GM21360 (cell line): ENCODE measurements at regions not wholly inside any gene's neighbourhood (a gene's known extent, or its start where the extent isn't known, plus 50 kb on each side); places are given as distances from the start of the nearest gene placed in this dataset.

Experiments used
- ATAC-seq: cut with Tn5 transposase; IDR thresholded peaks from one replicate; pipeline ENCODE4 v1.9.1; 2021; ENCODE audit warnings: mild to moderate bottlenecking, moderate library complexity; ENCODE audit not compliant: unreplicated experiment

DNA sequence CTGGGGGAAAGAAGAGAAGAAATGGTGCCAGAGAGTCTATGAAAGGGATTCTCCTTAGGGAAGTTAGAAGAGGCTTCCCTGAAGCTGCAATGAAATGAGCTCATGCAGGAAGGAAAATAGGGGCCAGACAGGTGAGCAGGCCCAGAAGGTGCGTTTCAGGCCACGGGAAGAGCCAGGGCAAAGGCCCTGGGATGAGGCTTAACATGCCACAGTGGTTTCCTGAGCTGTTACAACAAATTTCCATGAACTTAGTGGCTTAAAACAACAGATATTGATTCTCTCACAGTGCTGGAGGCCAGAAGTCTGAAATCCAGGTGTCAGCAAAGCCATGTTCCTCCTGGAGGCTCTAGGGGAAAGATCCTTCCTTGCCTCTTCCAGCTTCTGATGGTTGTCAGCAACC, 167.9 kb downstream of the TFAP2C start:
- no peak for ATAC-seq

DNA sequence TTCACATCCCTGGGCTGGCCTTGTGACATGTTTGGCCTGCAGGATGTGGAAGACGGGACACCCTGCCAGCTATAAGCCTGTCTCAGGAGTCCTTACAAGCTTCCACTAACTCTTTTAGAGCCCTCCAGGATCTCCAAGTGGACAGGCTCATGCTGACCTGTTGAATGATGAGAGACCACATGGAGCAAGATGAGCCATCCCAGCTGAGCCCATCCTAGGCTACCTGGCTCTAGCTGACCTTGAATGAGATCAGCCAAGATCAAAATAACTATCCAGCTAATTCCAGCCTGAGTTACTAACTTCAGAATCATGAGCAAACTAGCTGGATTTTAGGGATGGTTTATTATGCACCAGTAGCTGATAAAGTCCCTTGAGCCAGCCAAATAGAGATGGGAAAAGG, 169.5 kb downstream of the TFAP2C start:
- ATAC-seq, result no peak

- no peak for ATAC-seq
Observed at GRCh38 chr20:56799187-56799586, 170.1 kb downstream of the TFAP2C start.

- ATAC-seq, result no peak
Observed at GRCh38 chr20:56800088-56800487, 171.0 kb downstream of the TFAP2C start.

DNA sequence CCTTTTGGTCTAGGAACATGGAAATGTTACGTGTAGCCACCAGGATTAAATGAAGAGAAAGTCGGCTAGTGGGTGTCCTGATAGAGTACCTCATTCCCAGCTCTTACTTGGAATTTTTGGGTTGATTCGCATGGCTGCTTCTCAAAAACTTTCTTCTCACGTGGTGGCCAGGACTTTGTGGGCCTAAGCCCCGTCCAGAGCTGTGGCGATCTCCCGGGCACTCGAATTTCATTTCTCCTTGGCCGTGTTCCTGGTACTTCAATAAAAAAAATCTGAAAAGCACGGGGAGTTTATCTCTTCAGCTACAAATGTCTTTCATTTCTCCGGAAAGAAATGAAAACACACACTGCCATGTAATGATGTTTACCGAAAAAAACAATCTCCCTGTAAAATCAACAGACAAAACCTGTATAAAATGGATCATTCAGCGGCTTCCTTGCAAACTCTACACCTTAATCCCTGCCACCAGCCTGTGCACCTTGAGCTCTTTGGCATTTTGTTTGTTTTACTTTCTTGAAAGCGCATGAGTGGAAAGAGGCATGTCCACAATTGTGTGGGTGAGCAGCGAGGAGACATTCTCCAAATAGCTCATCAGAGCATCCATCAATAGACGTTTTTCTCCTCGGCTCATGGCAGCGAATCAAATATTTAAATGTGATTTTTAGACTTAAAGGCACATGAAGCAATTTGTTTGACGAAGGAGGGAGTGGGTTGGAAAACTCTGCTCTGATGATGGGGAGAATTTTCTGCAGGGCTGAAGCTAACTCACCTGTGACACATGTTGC, 173.1 kb downstream of the TFAP2C start:
- ATAC-seq, result no peak

- no peak for ATAC-seq
Observed at GRCh38 chr20:56802805-56803204, 173.7 kb downstream of the TFAP2C start.

- no peak for ATAC-seq
Observed at GRCh38 chr20:56805313-56805712, 176.2 kb downstream of the TFAP2C start.

- no peak for ATAC-seq
Observed at GRCh38 chr20:56805966-56806365, 176.9 kb downstream of the TFAP2C start.

DNA sequence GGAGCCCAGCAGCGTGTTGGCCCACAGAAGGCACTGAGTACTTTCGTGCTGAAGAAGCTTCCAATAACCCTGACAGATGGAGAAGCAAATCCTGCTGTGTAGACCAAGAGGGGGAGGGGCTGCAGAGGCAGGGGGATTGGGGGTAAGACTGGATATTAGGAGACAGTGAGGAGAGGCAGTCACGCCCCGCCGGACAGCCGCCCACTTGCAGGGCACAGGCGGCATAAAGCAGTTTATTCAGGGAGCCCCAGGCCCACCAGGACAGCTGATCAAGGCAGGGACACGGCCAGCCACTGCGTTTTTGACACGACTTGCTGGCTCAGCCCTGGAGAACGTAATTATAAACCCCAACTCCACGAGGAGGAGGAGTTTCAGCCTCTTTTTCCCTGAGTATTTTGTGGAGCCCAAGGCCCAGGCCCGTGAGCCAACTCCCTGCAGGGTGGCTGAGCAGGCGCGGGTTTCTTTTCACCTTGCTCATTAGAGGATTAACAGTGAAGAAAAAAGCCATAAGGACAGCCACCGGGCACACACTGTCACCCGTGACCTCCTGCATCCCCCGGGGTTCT, 177.9 kb downstream of the TFAP2C start:
- ATAC-seq, result no peak

- no peak for ATAC-seq
Observed at GRCh38 chr20:56808117-56808725, 179.1 kb downstream of the TFAP2C start.

DNA sequence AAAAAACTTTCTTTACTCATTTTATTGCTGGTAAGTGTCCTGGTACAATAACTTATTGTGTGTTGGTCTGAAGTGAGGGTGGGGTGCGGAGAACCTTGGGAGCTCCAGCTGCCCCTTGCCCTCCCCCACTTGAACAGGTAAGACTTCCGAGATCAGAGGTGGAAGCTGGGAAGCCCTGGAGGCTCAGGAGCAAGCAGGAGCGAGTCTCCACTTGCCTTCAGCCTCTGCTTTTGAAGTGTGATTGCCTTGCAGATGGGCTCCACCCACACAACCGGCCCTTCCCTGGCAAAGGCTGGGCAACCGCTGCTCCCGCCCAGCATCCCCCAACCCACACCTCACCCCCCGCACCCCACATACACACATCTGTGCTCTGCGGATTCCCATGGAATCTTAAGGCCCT, 179.6 kb downstream of the TFAP2C start:
- ATAC-seq, result no peak

DNA sequence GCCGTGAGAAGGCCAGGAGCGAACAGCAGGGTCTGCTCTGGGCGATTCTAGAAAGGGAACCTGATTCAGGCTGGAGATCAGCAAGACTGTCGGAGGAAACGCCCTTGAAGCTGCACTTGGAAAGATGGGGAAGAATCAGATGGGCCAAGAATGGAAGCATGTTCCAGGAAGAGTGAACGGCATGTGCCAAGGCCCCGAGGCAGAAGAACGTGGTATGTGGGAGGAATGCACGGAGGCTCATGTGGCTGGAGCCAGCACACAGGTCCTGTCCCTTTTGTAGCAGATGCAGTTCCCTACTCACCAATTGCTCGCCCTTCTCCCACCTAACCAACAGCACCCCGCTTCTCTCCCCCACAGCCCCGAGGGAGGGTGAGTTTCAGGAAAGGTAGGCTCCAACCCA, 180.6 kb downstream of the TFAP2C start:
- ATAC-seq, result no peak

- no peak for ATAC-seq
Observed at GRCh38 chr20:56810141-56810540, 181.0 kb downstream of the TFAP2C start.

DNA sequence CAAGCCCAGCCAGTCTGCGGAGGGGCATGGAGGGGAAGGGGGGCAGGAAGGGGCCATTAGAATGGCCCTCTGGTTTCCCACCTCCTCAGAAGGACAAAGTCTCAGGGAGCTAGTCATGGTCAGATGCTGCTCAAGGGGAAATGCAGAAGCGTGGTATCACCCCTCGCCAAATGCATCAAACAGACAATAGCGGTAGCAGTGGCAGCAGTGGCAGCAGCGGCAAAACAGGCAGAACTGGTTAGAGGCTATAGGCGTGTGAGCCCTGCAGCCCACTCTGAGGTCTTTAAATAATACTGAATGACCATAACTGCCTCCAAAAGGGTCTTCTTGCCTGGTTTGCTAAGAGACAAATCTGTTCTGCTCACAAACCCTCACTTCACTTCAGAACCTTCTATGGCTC, 186.7 kb downstream of the TFAP2C start:
- ATAC-seq, result no peak

GRCh38 chr20:56816349-56816748, 187.2 kb downstream of the TFAP2C start:
- no peak for ATAC-seq

DNA sequence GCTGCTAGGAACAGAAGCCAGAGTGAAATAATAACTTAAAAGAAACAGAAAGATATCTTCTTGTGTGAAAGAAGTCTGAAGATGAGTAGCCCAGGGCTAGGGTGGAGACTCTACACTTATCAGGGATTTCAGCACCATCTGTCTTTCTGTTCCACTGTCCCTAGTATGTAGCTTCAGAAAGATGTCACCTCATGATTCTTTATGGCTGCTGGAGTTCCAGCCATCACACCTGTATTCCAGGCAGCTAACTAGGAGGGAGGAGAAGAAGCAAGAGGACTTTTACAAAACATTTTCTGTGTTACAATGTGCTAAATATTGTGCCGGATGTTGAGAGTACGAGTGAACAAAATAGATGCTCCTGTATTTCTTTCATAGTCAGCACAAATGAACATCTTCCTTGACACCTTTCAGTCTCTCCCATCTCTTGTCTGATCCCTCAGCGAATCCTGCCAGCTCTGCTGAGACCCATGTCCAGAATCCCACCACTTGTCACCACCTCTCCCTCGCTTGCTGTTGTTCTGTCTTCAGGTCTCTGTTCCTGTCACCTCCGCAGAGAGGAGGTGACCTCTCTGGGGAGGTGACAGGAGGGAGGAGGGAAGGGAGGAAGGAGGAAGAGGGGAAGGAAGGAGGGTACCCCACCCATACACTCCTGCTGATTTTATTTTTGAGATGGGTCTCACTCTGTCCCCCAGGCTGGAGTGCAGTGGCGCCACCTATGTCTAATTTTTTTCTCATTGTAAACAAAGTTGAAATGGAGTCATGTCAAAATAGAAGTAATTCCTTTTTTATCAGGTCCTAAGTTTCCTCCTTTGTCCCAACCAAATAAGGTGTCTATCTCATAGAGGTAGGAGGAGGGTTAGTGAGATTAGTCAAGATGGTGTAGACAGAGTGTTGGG, 188.9 kb downstream of the TFAP2C start:
- ATAC-seq, result no peak

DNA sequence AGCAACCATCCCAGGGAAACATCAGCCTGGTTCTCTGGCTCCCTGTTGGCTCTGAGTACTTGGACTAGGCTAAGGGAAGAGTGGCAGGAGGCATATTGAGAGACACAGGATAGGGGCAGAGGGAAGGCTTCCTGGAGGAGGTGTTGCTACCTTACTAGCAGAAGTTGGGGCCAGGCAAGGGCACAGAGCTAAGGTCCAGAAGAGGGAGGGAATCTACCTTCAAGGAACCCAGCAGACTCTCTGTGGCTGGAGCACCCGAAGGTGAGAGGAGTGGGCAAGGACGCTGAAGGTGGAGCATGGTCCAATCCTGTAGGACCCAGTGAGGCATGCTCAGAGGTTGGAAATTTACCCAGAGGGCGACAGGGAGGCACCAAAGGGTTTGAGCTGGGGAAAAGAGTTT, 191.9 kb downstream of the TFAP2C start:
- ATAC-seq, result no peak

- ATAC-seq, result no peak
Observed at GRCh38 chr20:56826306-56826704, 197.2 kb downstream of the TFAP2C start.

DNA sequence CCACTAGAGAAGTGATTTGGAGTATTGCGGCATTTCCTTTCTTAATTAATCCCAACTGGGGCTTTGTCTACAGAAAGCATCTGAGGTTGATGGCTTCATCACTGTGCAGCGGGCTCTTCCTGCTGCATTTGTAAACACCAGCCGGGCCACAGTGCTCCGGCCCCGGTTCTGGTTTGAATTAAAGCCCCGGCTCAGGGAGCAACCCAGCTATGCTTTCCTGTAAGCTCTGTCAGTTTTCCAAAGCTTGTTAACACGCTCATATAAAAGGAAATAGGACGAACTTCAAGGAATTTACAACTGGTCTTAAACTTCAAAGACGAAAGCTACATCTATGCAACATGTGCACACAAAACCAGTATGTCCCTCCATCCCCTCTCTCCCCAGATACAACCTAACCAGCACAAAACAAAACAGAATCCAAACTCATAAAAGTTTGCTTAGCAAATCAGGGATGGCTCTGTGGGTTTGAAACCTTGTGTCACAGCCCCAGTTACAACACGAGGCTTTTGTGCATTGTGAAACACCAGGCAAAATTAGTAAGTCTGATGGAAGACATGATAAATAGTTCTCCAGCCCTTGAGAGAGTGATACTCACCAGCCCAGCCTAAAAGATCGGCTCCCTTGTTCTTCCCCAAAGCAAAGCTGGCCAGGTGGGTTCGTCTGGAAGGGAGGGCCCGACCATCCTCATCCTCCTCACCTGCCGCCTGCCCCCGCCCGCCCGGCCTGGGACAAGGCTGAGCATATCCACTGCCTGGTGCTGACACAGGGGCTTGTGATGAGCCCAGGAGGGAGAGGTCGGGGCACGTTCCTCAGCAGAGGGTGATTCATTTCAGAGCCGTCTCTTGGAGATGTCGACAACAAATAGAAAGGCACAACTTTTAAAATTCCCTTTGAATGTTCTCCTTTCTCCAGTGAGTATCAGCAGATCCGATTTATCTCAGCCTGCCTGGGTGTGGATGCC, 197.9 kb downstream of the TFAP2C start:
- no peak for ATAC-seq

DNA sequence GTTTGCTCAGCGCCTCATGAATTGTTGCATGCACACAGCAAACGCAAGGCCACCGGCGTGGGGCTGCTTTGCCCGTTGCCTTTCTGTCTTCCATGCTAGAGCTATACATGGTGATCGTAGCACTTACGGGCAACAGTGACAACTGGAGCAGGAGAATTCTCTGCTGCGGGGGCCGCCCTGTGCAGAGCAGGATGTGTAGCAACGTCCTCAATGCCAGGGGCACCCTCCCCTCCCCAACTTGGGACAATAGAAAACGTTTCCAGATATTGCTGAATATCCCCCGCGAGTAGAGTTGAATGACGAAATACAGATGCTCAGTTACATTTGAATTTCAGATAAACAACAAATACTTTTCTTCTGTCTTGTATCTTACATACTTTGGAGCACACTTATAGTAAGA, 198.7 kb downstream of the TFAP2C start:
- no peak for ATAC-seq
